HG03460 (cell line): ENCODE measurements at regions not wholly inside any gene's neighbourhood (a gene's known extent, or its start where the extent isn't known, plus 50 kb on each side); places are given as distances from the start of the nearest gene placed in this dataset.

Experiments
- ATAC-seq: cut with Tn5 transposase; IDR thresholded peaks from one replicate; pipeline ENCODE4 v1.9.1; 2021; ENCODE audit not compliant: unreplicated experiment

DNA sequence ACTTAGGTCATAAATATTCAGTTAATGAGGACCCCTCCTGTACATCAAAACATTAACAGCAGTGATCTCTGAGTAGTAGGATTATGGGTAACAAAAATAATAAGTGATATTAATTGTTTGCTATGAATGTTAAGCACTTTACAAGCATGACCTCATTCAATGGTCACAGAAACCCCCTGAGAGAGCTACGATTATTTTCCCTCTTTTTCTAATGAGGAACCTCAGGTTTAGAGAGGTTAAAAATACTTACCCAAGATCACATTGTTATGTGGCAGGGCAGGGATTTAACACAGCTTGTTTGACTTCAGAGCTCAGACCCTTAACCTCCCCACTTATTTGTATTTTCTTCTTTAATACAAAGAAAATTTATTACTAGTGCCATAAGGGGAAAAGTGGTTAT lies 228.2 kb downstream of the TBL1XR1 start:
- ATAC-seq: no peak

DNA sequence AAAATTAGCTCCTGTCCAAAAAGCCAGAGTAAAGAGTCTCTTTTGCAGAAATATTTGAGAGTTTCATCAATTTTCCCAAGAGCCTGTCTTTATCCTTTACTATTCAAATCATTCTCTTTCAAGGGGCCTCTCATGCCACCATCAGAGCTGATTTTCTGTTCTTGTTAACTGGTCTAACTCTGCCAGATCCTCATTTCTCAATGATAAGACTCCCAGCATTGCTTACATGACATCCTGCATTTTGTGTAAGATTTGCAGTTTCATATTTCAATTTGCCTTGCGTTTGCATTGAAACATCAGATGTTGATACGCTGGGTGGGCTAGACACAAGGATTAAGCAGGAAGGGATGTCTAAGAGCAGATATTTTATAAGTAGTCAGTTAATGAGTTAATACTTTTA lies 228.7 kb downstream of the TBL1XR1 start:
- no peak for ATAC-seq

DNA sequence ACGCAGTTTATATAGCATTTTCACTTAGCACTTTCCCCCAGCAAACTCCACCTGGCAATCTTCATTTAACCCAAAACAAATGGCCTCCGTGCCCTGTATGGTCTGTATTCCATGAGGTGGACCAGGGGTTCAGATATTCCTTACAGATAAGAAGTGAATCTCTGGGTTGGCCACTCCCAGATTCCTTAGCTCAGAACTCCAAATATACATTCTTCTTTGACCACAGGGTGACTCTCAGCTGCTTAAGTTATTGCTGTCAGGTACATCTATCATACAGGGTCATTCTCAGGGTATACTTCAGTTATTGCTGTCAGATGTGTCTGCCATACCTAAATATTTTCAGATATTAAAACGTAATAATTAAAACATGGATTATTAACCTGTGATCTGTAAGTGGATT lies 229.8 kb downstream of the TBL1XR1 start:
- ATAC-seq: no peak

DNA sequence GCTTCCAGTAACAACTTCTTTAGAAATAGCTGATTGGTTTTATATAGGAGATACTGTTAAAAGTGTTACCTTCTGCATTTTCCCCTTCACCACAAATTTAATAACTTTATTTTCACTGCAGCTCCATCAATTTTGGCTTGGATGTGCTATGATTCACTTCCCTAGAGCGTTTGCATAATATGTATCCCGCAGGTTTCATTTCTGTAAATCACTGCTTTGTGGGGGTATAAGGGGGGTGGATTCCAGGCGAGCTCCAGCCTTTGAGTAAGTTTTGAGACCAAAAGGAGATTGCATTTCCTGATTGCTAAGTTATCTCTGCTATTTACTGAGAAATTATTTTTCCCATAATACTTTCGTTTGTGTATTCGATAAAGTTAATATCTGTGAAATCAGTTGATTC lies 232.6 kb downstream of the TBL1XR1 start:
- ATAC-seq: no peak

DNA sequence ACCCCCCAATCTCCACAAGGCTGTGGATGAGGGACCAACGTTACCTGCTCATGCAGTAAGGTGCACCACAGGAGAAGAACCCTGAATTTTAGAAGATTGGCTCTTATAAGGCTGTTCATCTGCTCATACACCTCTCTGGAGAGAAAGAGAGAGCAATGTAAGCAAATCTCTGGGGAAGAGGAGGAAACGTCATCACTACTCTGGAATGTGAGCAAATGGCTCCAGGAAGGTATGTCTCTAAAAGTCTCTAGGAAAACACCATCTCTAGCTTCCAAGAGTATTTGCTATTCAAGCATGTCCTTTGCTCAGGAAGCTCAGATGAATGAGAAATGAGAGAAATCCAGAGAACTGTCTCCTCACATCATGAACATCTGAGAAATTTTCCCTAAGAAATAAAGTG lies 235.4 kb downstream of the TBL1XR1 start:
- ATAC-seq: no peak

DNA sequence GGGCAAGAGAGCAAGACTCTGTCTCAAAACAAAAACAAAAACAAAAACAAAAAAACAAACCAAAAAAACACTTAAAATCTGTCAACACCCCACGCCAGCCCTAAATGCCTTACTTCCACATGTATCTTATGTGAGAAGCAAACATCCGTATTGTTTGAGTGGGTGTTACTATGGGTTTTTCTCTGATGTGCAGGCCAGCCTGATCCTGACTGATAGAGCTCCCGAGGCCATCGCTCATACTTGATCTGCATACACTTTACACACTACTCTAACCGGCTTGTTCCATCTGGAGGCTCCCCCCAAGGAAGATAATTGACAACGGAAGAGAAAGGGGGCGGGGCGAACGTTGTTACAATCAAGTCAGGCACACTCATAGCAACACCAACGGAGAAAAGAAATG lies 237.4 kb downstream of the TBL1XR1 start:
- ATAC-seq: no peak

DNA sequence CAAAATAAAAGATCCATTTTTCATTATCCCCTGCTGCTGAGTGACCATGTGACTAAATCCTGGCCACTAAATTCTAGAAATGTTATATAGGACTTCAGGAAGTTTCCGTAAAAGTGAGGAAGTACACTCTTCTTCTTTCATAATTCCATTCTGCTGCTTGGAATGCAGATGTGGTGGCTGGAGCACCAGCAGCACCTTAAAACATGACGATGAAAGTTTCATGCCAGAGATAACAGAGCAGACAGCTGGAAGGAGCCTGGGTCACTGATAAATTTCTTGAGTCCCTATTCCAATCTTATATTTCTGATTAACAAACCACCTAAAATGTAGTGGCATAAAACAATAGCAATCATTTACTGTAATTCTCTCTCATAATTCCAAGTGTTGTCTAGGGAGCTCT lies 238.7 kb downstream of the TBL1XR1 start:
- ATAC-seq: no peak

DNA sequence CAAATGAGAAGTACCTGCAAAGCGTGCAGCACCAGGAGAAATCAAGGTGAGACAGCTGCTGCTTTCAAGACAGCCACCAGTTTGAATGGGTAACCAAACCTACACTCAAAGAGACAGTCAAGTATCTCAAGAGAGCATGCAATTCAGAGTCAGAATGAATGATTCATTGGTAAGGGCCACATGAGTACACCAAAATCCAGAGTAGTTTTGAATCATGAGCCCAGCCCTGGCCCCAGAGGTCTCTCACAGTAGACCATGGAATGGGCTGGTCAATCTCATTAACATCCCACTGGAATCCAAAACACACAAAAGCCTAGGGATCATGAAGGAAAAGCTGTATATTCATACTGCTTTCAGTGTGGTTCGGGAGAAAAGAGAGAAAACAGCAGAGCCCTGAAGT lies 242.8 kb downstream of the TBL1XR1 start:
- no peak for ATAC-seq

DNA sequence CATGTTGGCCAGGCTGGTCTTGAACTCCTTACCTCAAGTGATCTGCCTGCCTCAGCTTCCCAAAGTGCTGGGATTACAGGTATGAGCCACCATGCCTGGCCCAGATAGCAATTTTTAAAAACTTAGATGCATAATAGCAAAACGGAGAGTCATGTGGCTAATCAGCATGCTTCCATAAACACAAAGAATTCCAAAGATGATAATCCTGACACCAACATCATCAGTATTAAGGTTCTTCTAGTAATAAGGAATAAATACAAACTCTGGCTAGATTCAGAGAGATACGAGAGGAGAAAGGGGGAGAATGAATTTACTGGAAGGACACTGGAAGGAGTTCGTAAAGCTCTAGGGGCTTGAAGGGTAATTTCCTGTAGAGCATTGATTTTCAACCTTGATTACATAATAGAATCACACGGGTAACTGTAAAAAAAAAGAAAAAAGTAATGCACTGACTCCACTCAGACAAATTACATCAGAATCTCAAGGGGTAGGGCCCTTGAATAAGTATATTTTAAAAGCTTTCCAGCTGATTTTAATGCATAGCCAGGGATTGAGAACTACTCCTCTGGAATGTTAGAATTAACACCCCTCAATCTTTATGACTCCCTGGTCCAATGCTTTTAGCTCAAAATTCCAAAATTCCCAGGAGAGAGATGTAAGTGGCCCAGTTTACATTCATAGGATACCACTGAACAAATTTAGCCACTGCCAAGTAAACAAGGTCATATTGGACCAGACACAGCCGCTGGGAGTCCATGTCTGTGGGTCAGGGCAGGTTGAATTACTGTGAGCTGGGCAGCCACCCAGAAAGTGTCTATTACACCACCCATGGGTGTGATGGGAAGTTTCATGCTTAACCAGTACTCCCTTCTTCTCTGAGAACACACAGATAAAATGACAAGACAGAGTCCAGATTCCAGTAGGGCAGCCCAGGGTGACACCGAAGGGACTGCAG lies 243.9 kb downstream of the TBL1XR1 start:
- no peak for ATAC-seq

DNA sequence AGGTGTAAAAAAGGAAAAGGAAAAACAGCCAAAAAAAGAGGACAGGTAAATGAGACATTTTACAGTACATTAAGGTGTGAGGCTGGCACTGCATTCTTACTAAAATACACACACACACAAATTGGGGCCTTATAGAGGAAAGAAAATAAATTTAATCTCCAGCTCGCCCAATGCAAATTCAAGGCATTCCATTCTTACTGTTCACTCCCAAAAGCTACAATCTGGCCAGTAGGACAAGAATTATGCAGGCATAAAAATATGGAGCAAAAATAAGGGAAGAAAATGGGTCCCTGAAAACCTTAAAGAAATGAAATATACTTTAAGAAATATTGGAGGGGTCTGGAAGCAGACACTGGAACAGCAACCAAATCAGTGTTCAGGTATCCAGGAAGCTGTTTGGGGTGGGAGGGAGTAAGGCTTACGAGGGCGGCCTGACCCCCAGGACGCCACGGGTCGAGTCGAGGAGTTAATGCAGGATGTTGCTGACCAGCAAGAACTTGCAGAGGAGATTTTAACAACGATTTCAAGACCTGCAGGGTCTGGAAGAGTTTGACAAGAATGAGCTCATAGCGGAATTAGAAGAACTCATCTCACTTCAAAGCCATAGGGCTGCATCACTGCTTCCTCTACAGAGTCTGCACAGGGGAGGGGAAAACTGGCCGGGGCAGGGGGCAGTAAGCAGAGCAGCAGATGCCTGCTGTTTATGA lies 245.5 kb downstream of the TBL1XR1 start:
- no peak for ATAC-seq

DNA sequence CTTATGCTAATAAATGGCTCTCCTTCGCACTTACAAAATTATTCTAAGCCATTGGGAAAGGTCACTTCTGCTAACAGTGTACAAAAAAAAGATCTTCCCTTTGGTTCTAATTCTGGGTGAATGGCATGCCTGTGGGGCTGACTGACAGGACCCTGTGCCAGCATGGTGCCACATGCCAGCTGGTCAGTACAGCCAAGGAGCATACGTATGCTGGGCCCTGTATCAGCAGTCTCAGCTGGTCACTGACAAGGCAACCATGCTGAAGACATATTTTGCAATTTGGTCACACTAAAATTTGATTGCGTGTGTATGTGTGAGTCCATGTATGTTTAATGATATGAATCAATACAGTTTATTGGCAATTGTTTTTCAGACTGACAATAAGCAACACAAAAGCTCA lies 246.1 kb downstream of the TBL1XR1 start:
- ATAC-seq: no peak

DNA sequence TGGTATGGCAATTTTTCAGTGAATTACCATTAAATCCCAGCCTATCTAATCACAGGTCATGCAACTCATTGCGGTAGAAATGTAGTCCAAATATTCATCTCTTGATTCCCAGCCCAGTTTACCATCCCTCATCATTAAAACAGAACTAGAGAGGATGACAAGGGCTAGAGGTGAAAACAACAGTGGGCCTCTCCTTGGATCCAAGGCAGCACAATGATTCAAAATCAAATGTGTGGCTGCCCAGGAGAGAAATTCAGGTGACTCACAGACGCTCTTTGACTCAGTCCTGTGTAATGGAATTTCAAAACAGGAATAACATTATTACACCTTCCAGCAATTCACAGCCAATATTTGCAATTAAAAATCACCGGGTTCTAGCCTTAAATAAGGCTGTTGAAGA lies 246.5 kb downstream of the TBL1XR1 start:
- no peak for ATAC-seq

DNA sequence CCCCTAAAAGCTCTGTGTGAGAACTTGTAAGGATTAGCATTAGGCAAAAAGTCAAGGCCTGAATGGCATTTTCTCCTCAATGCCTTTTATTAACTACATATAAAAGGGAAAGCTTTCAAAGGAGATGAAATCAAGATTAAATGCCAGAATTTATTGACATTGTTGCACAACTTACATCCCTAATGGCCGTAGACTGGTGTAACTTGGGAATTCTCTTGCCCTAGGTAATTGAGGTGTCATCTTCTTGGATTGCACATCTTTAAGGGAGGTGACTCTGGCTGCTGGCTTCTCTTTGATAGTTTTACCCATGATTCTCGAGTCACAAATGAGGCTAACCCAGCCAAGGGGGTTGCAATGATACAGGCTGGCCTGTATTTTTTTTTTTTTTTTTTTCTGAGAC lies 249.1 kb downstream of the TBL1XR1 start:
- no peak for ATAC-seq

DNA sequence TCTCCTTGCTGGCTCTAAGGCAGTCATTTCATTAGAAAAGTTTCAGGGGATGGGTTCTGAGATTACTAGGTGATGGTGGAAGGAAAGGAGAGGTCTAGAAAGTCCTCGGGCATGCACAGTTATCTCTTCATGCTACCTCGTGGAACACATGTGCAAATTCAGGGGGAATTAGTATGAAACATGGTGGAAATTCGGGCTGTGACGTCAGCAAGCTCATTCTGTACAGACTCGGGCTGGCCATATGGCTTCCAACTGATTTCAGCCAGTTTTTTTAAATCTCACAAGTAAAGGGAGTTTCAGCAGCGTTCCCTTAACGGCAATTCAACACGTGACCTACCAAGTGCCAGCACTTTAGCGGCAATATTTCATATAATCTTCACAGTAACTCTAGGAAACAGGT lies 251.1 kb downstream of the TBL1XR1 start:
- ATAC-seq: no peak

DNA sequence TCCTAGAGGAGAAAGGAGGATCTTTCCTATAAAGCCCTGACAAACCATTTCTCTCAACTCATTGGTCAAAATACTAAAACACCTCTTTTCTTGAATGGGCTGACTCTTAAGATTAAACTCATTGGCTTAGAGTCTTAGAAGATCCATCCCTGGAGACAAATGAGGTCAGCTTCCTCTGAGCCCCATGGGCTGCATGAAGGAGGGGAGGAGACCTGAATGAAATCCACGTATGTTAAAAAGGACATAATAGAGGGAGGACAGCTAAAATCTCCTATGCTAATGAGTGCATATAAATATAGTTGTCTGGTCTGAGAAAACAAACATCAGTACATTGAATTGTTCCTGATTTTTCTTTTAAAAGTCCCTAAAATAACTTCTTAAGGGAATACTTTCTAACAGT lies 255.0 kb downstream of the TBL1XR1 start:
- ATAC-seq: no peak

DNA sequence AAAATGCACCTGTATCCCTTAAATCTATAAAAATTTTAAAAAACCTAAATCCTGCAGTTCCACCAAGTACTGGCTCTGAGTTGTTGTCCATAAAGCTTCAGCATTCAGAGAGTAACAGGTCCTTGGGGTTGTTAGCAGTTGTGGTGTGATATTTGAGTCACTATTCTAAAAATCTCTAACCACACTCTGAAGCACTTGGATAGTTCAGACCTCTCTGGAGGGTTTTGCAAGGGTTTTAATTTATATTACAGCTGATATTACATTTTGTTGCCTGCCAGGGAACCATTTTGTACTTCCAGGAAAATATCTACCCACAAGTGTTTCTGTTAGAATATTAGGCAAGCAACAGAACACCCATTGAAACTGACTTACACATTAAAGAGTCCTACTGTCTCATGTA lies 255.6 kb downstream of the TBL1XR1 start:
- no peak for ATAC-seq

DNA sequence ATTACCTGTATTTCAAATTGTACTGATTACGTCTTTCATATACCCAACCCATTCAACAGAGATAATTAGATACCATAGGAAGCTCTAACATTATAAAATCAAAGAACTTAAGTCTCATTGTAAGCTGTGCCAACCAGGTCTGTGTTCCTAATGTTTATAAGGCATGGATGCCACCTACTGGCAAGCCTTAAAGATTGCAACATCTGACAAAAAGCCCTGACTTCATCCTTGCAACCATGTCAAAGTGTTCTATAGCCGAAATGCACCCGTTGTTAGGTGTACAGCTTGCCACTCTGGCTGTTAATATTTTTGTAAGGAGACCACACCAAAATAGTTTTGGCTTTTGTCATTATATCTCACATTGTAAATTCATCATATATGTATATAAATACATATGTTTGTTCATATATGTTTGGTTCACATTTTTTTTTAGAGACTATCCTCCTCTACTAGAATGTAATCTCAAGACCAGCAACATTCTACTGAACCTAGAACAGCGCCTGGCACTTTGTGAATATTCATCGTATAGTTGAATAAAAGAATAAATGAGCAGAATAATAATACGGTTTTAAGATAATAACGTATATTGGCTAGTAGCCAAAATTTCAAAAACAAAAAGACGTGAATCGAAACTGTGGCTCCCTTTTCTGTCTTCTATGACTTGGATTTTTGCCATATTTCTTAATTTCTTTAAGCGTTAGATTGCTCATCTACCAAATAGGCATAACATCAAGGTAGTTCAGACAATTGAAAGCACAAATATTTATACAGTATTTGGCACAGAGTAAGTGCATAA lies 258.1 kb downstream of the TBL1XR1 start:
- peak; percentile 97 for ATAC-seq

DNA sequence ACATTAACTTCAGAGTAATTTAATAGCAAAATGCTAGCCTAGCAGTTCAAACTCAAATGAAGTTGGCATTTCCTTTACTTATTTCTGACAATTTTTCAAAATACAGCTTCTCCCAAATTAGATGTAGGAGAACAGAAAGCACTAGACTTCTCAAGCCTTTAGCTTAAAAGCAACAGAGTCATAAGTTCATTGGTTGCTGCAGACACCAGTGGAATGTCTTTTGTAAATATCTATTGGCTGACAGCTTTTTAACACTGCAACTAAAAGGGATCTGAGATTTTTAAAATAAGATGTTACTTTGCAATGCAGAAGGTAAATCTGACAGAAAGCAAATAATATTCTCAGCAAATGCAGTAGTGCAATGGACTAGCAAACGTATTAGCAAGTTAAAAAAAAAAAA lies 259.3 kb downstream of the TBL1XR1 start:
- ATAC-seq: no peak

DNA sequence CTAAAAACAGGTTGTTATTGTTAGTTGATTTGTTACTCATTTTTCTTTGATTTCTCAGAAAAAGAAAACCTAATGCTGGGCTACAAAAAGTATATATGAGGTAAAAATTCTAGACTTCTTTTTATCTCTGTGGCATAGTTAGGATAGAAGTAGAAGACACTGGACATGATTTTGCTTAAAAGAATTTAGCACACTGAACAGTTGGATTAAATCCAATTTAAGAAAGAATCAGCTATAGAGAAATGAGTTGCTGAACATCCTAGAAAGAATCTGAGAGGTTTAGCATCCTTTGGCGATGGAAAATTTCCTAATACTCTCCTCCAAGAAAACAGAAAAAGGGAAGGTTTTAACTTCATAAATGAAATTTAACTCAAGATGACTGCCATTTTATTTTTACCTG lies 259.7 kb downstream of the TBL1XR1 start:
- no peak for ATAC-seq

DNA sequence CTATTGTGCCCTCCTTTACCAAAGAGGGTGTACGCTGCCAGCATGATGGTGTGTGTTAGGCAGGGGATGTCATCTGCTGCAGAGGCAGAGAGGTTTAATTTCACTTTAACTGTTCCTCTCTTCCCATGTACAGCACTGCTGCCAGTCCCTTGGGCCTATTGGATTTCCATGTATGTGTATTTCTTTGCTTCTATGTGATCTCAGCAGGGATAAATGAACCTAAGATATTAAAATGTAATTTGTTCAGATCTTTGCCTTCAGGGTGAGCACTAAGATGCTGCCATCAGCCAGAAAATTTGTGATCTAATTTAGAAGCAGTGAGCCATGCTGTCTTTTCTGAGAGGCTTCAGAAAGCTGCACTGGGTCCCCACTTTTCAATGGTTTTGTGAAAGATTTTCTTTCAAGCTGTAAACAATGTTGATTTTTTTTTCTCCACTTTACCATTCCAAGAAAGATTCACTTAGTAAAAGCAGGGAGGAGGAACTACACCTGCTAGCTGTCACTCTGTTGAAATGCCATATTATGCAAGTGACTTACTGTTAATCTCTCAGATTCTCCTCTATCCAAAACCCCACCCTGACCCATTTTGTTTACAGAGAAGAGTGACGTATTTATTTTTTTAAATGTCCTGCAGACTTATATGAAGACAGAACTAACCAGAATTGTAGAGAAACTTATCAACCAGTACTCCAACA lies 261.9 kb downstream of the TBL1XR1 start:
- no peak for ATAC-seq

DNA sequence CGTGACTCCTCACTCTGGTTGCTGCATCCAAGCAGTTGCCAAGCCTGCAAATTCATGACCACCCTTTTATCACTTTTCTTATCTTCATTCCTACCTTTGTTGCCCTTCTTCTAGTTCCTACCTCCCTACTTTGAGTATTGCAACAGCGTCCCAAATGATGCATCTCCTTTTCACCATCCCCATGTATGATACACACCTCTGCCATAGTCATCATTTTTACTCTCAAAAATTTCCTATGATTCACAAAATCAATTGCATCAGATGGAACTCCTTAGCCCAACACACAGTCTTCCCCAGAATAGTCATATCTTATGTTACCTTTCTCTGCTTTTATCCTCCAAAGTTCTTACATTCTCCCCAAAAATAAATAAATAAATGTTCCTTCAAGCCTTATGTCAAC lies 262.6 kb downstream of the TBL1XR1 start:
- no peak for ATAC-seq
